DMS 273 (cell line): ENCODE measurements at regions not wholly inside any gene's neighbourhood (a gene's known extent, or its start where the extent isn't known, plus 50 kb on each side); places are given as distances from the start of the nearest gene placed in this dataset.
"Not testable (repeated sequence)": the region's sequence is repeated elsewhere in the genome, so short reads cannot be mapped to it uniquely, and the experiment has no call there.

ENCODE experiments used
- DNase-seq: peaks from one replicate; lab custom pipeline; 2025; ENCODE audit not compliant: unreplicated experiment; lab: John Stamatoyannopoulos, UW

DNA sequence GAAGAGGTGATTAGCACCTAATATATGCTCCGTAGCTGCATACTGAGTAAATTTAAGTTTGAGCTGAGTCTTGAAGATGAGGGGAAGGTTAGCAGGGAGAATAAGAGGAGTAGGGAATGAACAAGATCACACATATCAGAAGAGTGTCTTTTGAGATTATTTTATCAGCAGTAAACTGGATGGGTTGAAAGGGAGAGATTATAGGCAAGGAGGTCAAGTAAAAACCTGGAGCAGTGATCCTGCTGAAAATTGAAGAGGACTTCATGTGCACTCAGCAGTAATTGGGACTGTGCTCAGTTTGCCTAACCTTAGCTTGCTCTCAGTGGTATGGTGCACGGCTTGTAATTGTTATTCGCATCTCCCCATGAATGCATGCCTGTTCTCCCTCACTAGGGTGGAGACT is 79.5 kb upstream of the PICALM start:
- DNase-seq: no peak

DNA sequence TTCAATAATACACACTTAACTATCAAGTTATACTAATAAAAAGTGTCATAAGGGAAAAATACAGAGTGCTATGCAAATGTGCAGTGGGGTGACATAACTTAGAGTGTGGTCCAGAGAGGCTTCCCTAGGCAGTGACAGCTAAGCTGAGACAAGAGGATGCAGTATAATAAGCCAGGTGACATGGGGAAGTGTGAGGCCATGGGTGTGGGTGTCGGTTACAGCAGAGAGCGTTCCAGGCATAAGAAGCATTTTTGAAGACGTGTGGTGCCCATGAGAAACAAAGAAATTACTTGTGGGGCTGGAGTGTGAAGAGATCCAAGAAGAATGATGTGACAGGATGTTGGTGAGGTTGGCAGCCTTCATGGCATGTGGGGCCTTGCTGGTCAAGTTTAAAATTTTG is 78.1 kb upstream of the PICALM start:
- DNase-seq: no peak

DNA sequence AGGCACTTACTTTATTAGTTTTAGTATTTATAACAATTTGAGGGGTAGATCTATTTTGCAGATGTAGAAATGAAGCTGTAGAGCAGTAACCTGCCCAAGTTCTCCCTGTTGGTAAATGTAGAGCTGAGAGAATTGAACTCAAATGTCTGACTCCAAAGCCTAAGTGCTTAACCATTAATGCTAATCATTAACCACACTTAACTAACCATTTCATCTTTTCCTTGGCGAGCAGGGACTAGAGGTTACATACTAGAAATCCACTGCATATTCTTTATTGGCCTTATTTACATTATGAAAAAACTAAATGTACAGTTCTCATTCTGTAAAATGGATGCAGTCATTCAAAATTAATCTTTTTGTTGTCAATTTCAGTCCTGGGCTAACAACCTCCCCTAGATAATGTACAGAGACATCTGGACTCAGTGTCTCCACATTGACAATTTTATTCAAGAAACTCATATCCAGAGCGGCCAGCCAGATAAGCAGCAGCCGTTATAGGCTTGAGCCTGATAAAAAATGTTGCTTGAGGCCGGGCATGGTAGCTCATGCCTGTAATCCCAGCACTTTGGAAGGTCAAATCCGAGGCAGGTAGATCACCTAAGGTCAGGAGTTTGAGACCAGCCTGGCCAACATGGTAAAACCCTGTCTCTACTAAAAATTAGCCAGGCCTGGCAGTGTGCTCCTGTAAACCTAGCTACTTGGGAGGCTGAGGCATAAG is 76.7 kb upstream of the PICALM start:
- no peak for DNase-seq

DNA sequence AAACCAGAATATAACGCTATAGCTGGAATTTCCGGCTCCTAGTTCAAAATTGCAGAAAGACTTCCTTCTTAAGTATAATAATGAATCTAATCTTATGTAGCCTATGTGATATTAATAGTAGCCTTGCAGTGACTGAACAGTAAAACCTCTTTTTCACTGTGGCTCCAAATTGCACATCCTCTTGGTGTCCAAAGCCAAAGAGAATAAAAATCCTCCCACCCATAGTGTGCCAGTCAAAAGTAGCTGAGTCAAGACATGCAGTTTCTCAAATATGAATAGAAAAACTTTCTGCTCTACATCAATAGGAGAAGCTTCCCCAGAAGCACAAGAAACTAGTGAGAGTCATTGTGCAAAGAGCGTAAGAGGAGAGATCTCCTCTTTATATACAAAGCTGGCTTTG is 76.0 kb upstream of the PICALM start:
- DNase-seq: no peak

DNA sequence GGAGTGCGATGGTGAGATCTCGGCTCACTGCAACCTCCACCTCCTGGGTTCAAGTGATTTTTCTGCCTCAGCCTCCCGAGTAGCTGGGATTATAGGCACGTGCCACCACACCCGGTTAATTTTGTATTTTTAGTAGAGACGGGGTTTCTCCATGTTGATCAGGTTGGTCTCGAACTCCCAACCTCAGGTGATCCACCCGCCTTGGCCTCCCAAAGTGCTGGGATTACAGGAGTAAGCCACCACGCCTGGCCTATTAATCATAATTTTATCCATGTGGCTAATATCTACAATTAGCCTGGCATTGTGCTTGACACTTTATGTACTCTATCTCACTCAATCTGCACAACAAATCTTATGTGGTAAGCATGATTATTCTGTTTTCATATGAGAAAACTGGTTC is 75.2 kb upstream of the PICALM start:
- DNase-seq: not testable (repeated sequence)

DNA sequence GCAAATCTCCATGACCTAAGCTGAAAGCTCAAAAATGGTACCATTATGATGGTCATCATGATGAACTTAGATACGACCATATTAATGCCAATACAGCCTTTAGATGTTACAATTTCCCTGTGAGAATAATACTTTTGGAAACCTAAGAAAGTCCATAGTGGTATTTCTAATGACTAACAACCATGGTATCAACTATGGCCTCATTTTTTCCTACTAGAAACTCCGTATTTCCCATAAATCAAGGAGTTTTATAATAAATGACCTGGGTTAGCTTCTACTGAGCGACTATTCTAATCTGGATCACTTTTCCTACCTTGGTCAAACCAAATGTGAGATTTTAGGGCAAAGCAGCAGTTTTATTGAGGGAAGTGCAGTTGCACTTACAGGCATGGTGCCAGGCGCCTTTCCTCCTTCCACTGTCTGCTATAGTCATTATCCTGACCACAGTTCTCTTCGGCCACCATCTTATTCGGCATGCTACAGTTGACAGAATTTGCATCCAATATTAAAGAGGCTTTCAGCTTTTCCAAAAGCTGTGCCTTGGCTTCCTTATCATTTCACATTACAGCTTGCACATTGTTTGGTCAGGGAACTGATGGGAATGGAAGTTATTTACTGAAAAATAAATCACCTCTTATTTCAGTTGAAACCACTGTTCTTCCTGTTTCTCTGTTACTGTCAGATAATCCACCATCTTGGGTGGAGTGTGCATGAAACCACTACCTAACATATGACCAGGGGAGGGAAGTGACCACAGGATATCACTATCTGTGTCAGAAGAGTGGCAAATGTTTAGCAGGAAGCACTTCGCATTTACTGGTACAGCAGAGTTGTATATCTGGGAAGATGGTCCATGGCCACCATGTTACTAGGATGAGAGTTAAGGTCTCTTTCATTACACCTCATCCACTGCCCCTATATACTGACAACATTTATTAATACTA is 74.5 kb upstream of the PICALM start:
- DNase-seq: no peak

DNA sequence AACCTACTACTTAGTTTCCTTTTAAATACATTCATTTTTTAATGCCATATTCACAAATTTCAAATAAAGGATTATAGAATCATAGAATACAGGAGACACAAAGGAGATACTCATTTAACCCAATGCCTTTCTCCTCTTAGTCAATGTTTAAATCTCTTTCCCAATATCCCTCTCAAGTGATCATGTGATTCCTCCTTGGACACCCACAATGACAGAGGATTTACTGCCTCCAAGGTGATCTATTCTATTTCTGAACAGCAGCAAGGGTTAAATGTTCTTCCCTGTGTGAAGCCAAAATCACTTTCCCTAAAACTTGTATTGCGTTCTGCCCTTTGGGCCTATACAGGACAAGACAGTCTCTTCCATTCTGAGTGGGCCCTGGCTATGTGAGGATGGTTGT is 73.3 kb upstream of the PICALM start:
- DNase-seq: no peak

DNA sequence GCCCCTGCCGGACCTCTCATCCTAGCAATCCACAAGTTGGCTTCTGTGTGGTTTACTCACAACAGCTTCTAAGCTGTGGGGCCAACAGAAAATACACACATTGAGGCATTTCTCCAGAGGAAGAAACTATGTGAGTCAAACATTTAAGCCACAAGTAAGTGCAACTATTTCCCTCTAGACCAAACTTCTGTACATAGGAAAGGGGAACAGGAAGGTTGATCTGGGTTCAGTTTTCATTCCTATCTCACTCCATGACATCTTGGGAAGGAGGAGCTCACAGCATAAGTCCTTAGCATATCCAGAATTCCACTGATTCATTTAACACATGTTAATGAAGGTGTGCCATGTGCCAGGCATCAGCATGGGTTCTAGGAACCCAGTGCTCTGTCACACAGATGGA is 72.8 kb upstream of the PICALM start:
- no peak for DNase-seq

DNA sequence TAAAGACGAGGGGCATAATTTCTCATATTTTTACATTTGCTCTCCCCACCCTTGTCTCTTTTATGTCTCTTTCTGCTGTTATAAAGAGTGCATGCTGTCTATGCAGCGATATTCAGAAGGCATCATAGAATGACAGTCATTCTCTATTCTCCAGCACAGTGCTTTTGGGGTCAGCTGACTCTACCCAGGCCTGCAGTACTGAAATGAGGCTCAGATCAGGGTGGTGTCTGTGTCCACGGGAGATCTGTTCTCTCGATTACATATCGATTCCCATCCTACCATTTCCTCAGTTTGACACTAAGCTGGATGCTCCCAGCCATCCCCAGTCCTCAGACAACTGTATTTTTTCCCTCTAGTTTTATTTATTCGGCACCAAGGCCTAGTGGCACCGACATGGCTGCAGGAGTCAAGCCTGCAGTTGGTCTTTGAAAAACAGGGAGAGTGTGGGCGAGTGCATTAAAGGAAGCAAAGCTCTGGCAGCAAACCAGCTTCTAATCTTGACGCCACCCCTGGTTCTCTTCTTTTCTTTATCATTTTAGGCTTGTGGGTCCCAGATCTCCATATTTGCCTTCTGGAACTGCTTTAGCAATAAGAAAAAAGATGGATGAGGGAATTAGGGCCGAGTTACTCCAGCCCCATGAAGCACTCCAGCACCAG is 71.6 kb upstream of the PICALM start:
- DNase-seq: no peak

DNA sequence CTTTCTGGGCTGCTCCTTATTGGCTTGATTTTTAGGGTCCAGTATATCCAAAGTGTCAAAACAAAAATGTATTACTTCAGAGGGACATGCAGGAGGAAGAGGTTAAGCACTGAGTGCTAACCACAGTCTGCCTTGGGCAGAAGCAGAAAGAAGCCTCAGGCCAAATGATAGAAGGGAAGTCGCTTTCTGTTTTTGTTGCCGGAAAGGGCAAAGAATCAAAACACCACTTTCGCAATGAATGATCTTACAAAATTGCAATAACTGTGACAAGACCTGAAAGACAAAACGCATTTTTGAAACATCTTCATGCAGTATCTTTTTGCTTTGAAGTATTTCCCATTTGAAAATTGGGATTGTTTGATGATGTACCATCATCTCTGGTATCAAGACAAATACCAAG is 70.1 kb upstream of the PICALM start:
- no peak for DNase-seq

DNA sequence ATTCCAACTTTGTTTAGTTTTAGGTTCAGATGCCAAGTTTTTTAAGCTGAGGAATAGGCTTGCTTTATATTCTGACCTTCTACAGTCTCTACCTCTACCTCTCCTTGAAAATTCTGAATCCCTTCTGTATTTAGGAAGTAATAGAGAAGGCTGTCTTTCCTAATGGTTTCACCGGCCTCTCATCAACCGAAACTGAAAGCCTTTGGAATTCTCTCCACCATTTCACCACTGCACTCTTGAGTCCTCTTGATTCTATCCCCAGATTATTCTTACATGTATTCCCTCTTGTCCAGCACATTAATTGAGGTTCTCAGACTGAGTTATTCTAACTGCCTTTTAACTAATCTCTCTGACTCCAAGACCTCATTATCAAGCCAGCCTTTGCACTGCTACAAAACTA is 67.7 kb upstream of the PICALM start:
- no peak for DNase-seq

DNA sequence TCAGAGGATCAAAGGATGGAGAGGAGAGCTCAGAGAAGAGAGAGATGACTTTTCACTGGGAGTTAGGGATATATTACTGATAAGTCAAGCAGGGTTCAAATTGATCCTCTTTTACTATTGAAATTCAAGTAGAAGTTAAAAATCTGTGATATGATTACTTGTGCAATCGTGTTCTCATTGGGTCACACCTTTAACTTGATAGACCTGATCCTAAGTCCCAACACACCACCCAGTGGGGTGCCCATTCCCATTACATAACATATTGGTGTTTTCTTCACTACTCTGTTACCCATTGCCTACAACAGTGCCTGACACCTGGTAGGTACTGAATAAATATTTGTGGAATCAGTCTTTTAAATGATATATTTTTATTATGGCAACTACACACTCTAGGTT is 66.4 kb upstream of the PICALM start:
- no peak for DNase-seq

DNA sequence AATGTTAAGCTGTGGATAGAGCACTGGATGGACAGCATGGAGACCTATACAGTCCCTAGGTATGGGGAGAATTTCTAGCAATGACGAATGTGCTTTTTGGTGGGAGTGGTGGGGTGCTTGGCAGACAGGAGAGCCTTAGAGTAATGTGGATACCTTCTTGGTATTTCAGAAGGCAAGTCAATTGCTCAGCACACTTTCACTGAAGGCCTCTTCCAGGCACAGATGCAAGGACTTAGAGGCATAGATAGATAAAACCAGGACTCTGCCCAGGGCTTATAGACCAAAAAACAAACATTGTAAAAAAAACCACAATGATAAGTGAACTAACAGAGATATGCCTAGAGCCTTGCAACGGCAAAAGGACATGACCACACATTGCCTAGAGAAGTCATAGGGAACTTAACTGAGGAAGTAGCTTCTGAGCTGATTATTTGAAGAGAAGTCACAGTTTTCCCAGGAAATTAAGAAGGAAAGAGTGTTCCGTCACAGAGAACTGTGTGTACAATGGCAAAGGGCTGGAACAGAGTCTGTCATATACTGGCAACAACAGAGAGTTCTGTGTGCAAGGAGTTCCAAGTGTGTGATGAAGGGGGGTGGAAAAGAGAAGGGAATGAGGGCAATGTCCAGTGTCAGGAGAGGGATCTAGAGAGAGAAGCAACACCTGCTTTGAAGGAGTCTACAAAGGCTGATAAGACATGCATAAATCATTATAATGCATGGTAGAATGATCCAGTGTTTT is 65.9 kb upstream of the PICALM start:
- no peak for DNase-seq

DNA sequence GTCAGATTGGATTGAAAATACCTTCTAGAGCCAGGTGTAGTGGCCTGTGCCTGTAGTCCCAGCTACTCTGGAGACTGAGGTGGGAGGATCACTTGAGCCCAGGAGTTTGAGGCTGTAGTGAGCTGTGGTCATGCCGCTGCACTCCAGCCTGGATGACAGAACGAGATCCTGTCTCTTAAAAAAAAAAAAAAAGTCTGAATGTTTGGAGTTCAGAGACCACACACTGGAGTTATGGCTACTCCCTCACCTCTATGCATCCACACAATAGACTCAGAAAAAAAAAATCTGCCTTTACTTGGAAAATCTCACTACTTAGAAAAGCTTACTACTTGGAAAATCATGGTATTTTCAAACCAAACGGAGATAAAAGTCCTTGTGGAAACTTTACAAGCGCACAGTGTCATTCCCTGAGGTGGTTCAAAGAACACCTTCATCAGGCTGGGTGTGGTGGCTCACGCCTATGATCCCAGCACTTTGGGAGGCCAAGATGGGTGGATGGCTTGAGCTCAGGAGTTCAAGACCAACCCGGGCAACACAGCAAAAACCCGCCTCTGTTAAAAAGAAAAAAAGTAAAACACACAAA is 63.9 kb upstream of the PICALM start:
- DNase-seq: no peak

DNA sequence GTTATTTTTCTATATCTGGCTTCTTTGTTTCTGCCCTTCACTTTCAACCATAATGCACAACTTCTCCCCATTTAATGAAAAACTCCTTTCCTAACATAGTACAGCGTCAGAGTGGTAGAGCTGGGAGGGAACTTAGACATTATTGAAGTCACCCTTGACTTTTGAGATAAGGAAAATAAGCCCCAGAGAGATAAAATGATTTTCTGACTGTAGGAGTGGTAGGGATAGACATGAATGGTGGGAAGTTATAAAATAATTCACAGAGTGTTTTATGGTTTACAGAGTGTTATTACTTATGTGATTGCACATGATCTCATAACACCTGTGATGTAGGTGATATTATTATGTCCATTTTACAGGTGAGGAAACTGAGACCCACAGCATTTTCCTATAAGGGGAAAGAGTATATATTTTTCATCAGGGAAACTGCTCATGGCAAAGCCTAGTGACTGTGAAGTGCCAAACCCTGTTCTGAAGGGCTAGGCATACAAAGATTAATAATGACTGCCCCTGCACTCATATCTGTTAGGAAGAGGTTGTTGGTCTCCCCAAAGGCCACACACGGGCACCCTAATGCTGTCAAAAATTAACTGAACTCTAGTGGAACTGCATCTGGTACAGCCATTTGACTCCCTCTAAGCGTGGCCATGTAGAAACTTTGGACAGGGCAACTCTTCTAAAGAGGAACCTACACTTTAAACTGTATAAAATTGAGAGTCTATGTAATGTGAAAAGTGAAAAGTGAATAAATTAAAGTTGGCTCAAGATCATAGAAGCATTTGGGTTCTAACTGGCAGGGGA is 61.1 kb upstream of the PICALM start:
- no peak for DNase-seq

DNA sequence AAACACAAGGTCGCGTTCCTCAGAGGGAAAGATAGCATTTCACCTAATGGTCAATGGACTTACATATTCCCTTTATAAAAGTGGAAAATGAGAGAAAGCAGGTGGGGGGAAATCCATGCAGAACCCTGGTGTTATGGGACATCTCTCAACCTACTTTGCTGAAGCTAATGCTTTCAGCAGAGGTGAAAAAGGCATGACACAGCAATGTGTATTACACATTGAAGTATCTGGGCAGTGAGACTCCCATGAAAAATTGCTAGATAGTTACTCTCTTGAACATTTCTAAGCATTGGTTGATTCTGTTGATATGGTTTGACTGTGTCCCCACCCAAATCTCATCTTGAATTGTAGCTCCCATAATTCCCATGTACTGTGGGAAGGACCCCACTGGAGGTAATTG is 60.0 kb upstream of the PICALM start:
- DNase-seq: no peak

DNA sequence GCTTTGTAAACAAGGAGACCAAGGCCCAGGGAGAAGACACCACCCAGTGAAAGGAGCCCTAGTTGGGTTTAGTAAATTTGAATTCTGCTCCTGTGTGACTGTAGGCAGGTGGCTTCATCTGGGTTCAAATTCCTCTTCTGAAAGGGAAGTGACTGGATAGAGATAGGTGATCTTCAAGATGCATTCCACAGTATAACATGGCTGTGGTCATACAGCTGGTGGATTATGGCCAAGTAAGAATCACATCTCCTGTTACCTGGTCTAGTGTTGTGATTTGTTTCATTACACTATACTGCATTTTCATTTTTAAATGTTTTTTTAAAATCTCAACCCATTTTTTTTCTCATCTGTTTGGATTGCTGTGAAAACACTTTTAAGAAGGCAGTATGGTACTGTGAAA is 58.0 kb upstream of the PICALM start:
- DNase-seq: no peak

DNA sequence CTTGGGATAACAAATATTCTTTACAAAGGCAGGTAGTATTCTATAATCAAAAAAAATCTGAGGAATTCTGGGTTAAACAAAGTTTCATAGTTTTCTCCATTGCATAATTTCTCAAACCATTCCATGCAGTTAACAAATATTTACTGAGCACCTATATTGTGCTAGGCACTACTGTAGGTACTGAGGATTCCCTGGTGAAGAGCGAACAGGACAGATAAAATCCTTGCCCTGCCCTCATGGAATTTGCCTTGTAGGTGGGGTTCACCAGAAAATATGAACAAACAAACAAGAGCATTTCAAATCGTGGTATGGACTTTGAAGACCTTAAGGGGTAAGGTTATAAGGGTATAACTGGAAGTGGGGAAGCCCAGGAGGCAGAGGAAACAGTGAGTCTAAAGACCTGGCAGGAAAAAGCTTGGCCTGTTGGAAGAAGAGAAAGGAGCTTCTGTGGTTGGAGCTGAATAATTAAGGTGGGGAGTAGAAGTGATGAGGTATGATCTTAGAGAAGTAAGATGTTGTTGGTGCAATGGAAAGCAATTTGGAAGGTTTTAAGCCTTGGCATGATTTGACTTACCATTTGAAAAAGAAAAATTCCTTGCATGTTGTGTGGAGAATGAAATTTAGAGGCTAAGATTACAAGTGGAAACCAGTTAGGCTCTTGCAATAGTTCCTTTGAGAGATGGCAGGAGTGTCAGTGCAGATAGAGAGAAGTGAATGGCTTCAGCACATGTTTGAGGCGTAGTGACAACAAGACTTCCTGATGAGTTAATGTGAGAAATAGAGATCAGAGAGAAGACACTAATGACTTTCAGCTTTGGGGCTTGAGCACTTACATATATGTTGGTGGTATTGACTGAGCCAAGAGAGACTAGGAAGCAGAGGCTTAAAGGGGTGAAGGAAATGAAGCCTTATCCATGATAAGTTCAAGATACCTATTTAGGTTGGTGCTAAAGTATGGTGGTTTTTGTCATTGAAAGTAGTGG is 55.7 kb upstream of the PICALM start:
- DNase-seq: no peak

DNA sequence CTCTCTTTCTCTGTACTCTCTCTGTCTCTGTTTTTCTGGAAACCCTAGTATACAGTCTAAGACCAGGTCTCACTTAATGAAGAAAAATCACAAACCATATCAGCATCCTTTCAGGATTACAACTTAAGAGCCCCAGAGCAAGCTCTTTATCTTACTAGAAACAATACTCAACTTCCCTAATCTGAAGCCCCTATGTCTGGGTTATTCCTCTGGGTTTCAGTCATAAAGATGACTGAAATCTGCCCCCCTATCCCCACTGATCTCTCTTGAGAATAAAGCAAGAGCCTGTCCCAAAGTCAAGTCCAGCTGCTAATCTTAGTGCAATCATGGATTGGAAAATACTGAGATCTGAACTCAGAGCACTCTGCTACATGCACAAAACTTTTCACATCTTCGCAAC is 53.9 kb upstream of the PICALM start:
- no peak for DNase-seq
